Chondrocyte (in vitro differentiated cells): ENCODE measurements at regions not wholly inside any gene's neighbourhood (a gene's known extent, or its start where the extent isn't known, plus 50 kb on each side); places are given as distances from the start of the nearest gene placed in this dataset.

Source experiments
- DNase-seq: peaks from one replicate; pipeline ENCODE4 v3.0.0; 2021; ENCODE audit warnings: mixed read lengths, low spot score
- H3K27ac Mint-ChIP-seq: one replicate; pipeline ENCODE4 v1.8.0; 2021; ENCODE audit warnings: mild to moderate bottlenecking, moderate library complexity, mixed read lengths; ENCODE audit not compliant: unreplicated experiment
- H3K27me3 Mint-ChIP-seq: 2 replicates; pipeline ENCODE4 v1.8.0; 2021; ENCODE audit warnings: low read depth, mixed read lengths
- H3K36me3 Mint-ChIP-seq: 2 replicates; pipeline ENCODE4 v1.8.0; 2021; ENCODE audit warnings: low read depth, mixed read lengths
- H3K4me1 Mint-ChIP-seq: 2 replicates; pipeline ENCODE4 v1.8.0; 2021; ENCODE audit warnings: low read depth, mild to moderate bottlenecking, mixed read lengths
- H3K4me3 Mint-ChIP-seq: one replicate; pipeline ENCODE4 v1.8.0; 2021; ENCODE audit warnings: mild to moderate bottlenecking, moderate library complexity, mixed read lengths; ENCODE audit not compliant: unreplicated experiment
- H3K9me3 Mint-ChIP-seq: 2 replicates; pipeline ENCODE4 v1.8.0; 2021; ENCODE audit warnings: low read depth, mixed read lengths
- TF ChIP-seq, protein P1 (sequence below): fragments of 200-600 bp; sonication (generic); IDR thresholded peaks from 2 replicates; pipeline ENCODE4 v1.5.0; 2021; ENCODE audit warnings: antibody characterized with exemption, mild to moderate bottlenecking, moderate library complexity

GRCh38 chr7:68938151-68938550 is 660.1 kb upstream of the AUTS2 start:
- no peak for DNase-seq
- H3K27me3 Mint-ChIP-seq, result peaks cover 2% of the 10 kb centered on the region
- peaks cover 3% of the 10 kb centered on the region for H3K36me3 Mint-ChIP-seq
- no peak overlapping the region for H3K4me3 Mint-ChIP-seq
- H3K27ac Mint-ChIP-seq, result no peak overlapping the region
- H3K4me1 Mint-ChIP-seq, result no peaks in the 10 kb centered on the region
- H3K9me3 Mint-ChIP-seq, result peaks cover 9% of the 10 kb centered on the region
- TF ChIP-seq, protein P1, sequence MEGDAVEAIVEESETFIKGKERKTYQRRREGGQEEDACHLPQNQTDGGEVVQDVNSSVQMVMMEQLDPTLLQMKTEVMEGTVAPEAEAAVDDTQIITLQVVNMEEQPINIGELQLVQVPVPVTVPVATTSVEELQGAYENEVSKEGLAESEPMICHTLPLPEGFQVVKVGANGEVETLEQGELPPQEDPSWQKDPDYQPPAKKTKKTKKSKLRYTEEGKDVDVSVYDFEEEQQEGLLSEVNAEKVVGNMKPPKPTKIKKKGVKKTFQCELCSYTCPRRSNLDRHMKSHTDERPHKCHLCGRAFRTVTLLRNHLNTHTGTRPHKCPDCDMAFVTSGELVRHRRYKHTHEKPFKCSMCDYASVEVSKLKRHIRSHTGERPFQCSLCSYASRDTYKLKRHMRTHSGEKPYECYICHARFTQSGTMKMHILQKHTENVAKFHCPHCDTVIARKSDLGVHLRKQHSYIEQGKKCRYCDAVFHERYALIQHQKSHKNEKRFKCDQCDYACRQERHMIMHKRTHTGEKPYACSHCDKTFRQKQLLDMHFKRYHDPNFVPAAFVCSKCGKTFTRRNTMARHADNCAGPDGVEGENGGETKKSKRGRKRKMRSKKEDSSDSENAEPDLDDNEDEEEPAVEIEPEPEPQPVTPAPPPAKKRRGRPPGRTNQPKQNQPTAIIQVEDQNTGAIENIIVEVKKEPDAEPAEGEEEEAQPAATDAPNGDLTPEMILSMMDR, result no peak

DNA sequence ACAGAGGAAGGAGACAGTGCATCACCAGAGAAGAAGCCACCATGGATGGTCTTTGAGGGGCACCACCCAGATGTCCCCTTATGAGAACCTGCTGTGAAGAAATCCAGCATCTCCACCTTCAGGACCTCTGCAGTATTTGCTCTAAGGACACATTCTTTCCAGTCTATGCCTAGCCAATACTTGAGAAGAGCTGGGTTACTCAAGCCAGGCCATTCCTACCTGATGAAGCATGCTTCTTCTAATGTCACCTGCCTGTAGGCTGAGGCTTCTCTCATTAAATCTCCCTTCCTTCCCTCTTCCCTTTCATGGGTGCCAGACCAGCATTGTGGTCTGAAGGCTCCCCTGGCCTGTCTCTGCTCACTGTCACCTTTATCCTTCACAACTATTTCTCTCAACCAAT is 654.5 kb upstream of the AUTS2 start:
- H3K36me3 Mint-ChIP-seq, result no peaks in the 10 kb centered on the region
- no peaks in the 10 kb centered on the region for H3K9me3 Mint-ChIP-seq
- H3K27ac Mint-ChIP-seq, result no peak overlapping the region
- no peak for DNase-seq
- TF ChIP-seq, protein P1, result no peak
- H3K27me3 Mint-ChIP-seq, result peaks cover 3% of the 10 kb centered on the region
- no peak overlapping the region for H3K4me3 Mint-ChIP-seq
- no peaks in the 10 kb centered on the region for H3K4me1 Mint-ChIP-seq

GRCh38 chr7:68955656-68956055 is 642.6 kb upstream of the AUTS2 start:
- no peaks in the 10 kb centered on the region for H3K9me3 Mint-ChIP-seq
- H3K27ac Mint-ChIP-seq, result no peak overlapping the region
- no peak overlapping the region for H3K4me3 Mint-ChIP-seq
- DNase-seq, result no peak
- H3K27me3 Mint-ChIP-seq, result peaks cover 7% of the 10 kb centered on the region
- H3K4me1 Mint-ChIP-seq, result no peaks in the 10 kb centered on the region
- TF ChIP-seq, protein P1, result no peak
- no peaks in the 10 kb centered on the region for H3K36me3 Mint-ChIP-seq

DNA sequence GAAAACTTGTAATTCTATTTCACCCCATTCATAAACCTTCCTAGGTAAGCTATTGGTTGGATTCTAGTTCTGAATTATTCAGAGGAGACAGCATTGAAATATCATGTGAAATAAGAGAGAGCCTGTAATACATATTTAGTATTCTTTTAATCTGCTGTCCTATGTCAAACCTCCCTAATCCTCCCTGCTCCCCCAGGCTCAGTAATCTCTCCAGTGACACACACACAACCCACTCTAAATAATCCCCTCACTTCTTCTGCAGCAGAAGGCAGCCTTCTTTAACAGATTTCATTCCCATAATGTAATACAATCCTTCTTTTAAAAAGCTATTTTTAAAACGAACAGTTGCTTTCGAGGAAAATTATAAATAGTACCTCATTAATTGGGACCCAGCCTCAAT is 639.7 kb upstream of the AUTS2 start:
- Mint-ChIP-seq H3K27me3 (peaks cover 7% of the 10 kb centered on the region), H3K27ac (no peak overlapping the region), H3K36me3 (no peaks in the 10 kb centered on the region), H3K4me3 (no peak overlapping the region), H3K9me3 (no peaks in the 10 kb centered on the region), H3K4me1 (peaks cover 4% of the 10 kb centered on the region)
- no peak for DNase-seq
- TF ChIP-seq, protein P1, result no peak

DNA sequence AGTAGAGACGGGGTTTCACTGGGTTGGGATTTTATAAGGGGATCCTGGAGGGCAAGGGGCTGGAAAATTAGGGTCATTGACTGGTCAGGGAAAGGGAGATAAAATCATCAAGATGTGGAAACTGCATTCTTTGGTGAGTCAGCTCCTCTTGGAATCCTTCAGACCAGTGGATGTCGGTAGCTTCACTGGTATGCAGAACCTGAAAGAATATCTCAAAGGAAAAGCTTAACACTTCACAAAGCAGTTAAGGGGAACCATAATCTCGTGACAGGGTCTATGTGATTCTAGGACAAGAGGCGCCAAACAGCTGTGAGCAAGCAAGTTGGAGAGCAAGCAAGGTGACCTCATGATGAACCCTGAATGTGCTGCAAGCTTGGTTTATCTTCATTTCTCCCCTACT is 634.7 kb upstream of the AUTS2 start:
- DNase-seq, result no peak
- TF ChIP-seq, protein P1, result no peak
- no peaks in the 10 kb centered on the region for H3K9me3 Mint-ChIP-seq
- peaks cover 10% of the 10 kb centered on the region for H3K4me1 Mint-ChIP-seq
- H3K27me3 Mint-ChIP-seq, result no peaks in the 10 kb centered on the region
- no peaks in the 10 kb centered on the region for H3K36me3 Mint-ChIP-seq
- peak overlapping the region; percentile 80 for H3K27ac Mint-ChIP-seq
- no peak overlapping the region for H3K4me3 Mint-ChIP-seq
